OCI-LY1 (cell line): ENCODE measurements at regions not wholly inside any gene's neighbourhood (a gene's known extent, or its start where the extent isn't known, plus 50 kb on each side); places are given as distances from the start of the nearest gene placed in this dataset.

Source experiments
- H2AFZ ChIP-seq: fragments of 200-600 bp; sonication (generic), shearing (Covaris generic); 2 replicates; pipeline ENCODE4 v1.6.0; 2014; ENCODE audit warnings: antibody characterized with exemption, mild to moderate bottlenecking, low read length
- H3F3A ChIP-seq: fragments of 200-600 bp; sonication (generic), shearing (Covaris generic); 2 replicates; pipeline ENCODE4 v1.6.0; 2014; ENCODE audit warnings: mild to moderate bottlenecking, antibody characterized with exemption, low read length, moderate library complexity; ENCODE audit not compliant: insufficient read depth
- H3K27ac ChIP-seq: fragments of 200-600 bp; sonication (generic); 2 replicates; pipeline ENCODE4 v1.5.1; 2014; ENCODE audit warnings: low read length, mixed run types, mild to moderate bottlenecking, low read depth; ENCODE audit not compliant: poor library complexity, severe bottlenecking
- H3K27me3 ChIP-seq: fragments of 200-600 bp; sonication (generic); 2 replicates; pipeline ENCODE4 v1.6.0; 2014; ENCODE audit warnings: antibody characterized with exemption, mild to moderate bottlenecking, low read length, moderate library complexity; ENCODE audit not compliant: insufficient read depth
- H3K36me3 ChIP-seq: fragments of 200-600 bp; sonication (generic); 2 replicates; pipeline ENCODE4 v1.6.1; 2014; ENCODE audit warnings: mild to moderate bottlenecking, antibody characterized with exemption, low read length, moderate library complexity, mixed read lengths; ENCODE audit not compliant: insufficient read depth
- H3K4me1 ChIP-seq: fragments of 200-600 bp; sonication (generic); 2 replicates; pipeline ENCODE4 v1.5.1; 2014; ENCODE audit warnings: mild to moderate bottlenecking, low read length, moderate library complexity; ENCODE audit not compliant: insufficient read depth, severe bottlenecking
- H3K4me2 ChIP-seq: fragments of 200-600 bp; sonication (generic), shearing (Covaris generic); 2 replicates; pipeline ENCODE4 v1.6.1; 2014; ENCODE audit warnings: low read length
- H3K4me3 ChIP-seq: fragments of 200-600 bp; sonication (generic); 2 replicates; pipeline ENCODE4 v1.5.1; 2014; ENCODE audit warnings: low read length, low read depth, mild to moderate bottlenecking, mixed read lengths; ENCODE audit not compliant: poor library complexity, severe bottlenecking
- H3K79me2 ChIP-seq: fragments of 200-600 bp; shearing (Covaris generic); 2 replicates; pipeline ENCODE4 v1.6.1; 2016; ENCODE audit warnings: mixed run types, low read length, mixed read lengths; ENCODE audit not compliant: insufficient read depth
- H3K9ac ChIP-seq: fragments of 200-600 bp; sonication (generic), shearing (Covaris generic); 2 replicates; pipeline ENCODE4 v1.6.1; 2014; ENCODE audit warnings: mild to moderate bottlenecking, low read length, mixed read lengths
- H3K9me2 ChIP-seq: fragments of 200-600 bp; sonication (generic), shearing (Covaris generic); 2 replicates; pipeline ENCODE4 v1.6.1; 2014; ENCODE audit warnings: low read depth, mild to moderate bottlenecking, low read length, mixed read lengths
- H3K9me3 ChIP-seq: fragments of 200-600 bp; shearing (Covaris generic); 2 replicates; pipeline ENCODE4 v1.6.1; 2014; ENCODE audit warnings: low read length, mixed read lengths
- H4K20me1 ChIP-seq: fragments of 200-600 bp; sonication (generic), shearing (Covaris generic); 2 replicates; pipeline ENCODE4 v1.6.0; 2016; ENCODE audit warnings: mild to moderate bottlenecking, low read length; ENCODE audit not compliant: insufficient read depth
- CTCF ChIP-seq: fragments of 200-600 bp; sonication (generic), shearing (Covaris generic); IDR thresholded peaks from 2 replicates; pipeline ENCODE4 v1.5.1; 2017; ENCODE audit warnings: mild to moderate bottlenecking, antibody characterized with exemption, low read length, moderate library complexity, mixed read lengths
- EZH2 ChIP-seq: fragments of 200-600 bp; sonication (generic), shearing (Covaris generic); IDR thresholded peaks from 2 replicates; pipeline ENCODE4 v1.8.0; 2017; ENCODE audit warnings: borderline replicate concordance, mixed run types, mild to moderate bottlenecking, antibody characterized with exemption, low read length, moderate library complexity, mixed read lengths

GRCh38 chr5:61657010-61657409, 325.0 kb downstream of the ZSWIM6 start:
- Histone ChIP-seq H3K9me2 (no peaks in the 10 kb centered on the region), H3K9ac (no peak overlapping the region), H3K4me1 (no peaks in the 10 kb centered on the region), H3K27me3 (no peaks in the 10 kb centered on the region), H3K9me3 (no peaks in the 10 kb centered on the region), H3K27ac (no peak overlapping the region), H3K36me3 (no peaks in the 10 kb centered on the region), H3K79me2 (no peaks in the 10 kb centered on the region), H4K20me1 (no peaks in the 10 kb centered on the region), H3F3A (no peaks in the 10 kb centered on the region), H2AFZ (no peak overlapping the region), H3K4me2 (no peak overlapping the region), H3K4me3 (no peak overlapping the region)
- TF ChIP-seq CTCF (no peak), EZH2 (no peak)

- no peaks in the 10 kb centered on the region for H4K20me1 ChIP-seq
- H3K36me3 ChIP-seq: no peaks in the 10 kb centered on the region
- no peak overlapping the region for H3K9ac ChIP-seq
- H3K9me2 ChIP-seq: no peaks in the 10 kb centered on the region
- H3K27me3 ChIP-seq: no peaks in the 10 kb centered on the region
- no peak overlapping the region for H2AFZ ChIP-seq
- TF ChIP-seq CTCF (no peak), EZH2 (no peak)
- H3K4me2 ChIP-seq: no peak overlapping the region
- no peak overlapping the region for H3K27ac ChIP-seq
- H3K4me3 ChIP-seq: no peak overlapping the region
- no peaks in the 10 kb centered on the region for H3K79me2 ChIP-seq
- H3K9me3 ChIP-seq: no peaks in the 10 kb centered on the region
- H3K4me1 ChIP-seq: no peaks in the 10 kb centered on the region
- no peaks in the 10 kb centered on the region for H3F3A ChIP-seq
Observed at GRCh38 chr5:61657686-61658085, 325.6 kb downstream of the ZSWIM6 start.

- Histone ChIP-seq H3K9me3 (no peaks in the 10 kb centered on the region), H3K36me3 (no peaks in the 10 kb centered on the region), H3F3A (no peaks in the 10 kb centered on the region), H3K9me2 (no peaks in the 10 kb centered on the region), H3K27ac (no peak overlapping the region), H2AFZ (no peak overlapping the region), H3K4me2 (no peak overlapping the region), H3K4me3 (no peak overlapping the region), H3K9ac (no peak overlapping the region), H3K27me3 (no peaks in the 10 kb centered on the region), H4K20me1 (no peaks in the 10 kb centered on the region), H3K79me2 (no peaks in the 10 kb centered on the region), H3K4me1 (no peaks in the 10 kb centered on the region)
- TF ChIP-seq CTCF (peak; percentile 94), EZH2 (no peak)
Observed at GRCh38 chr5:61658592-61659008, 326.5 kb downstream of the ZSWIM6 start.
